Right atrium auricular region (tissue), 2 donors: ENCODE measurements at regions not wholly inside any gene's neighbourhood (a gene's known extent, or its start where the extent isn't known, plus 50 kb on each side); places are given as distances from the start of the nearest gene placed in this dataset.
"Not testable (repeated sequence)": the region's sequence is repeated elsewhere in the genome, so short reads cannot be mapped to it uniquely, and the experiment has no call there.

Experiments used
- DNase-seq: peaks from one replicate; pipeline ENCODE4 v3.0.0-alpha.2; 2019; ENCODE audit warnings: low spot score
- H3K27ac ChIP-seq, 2 donors: fragments of 200-600 bp; sonication (generic); 1 replicate in 1 of 2; 2 replicates in 1 of 2; pipeline ENCODE4 v1.5.1; 2016 to 2019
- H3K27me3 ChIP-seq, 2 donors: fragments of 200-600 bp; sonication (generic); one replicate each; pipeline versions ENCODE4 v1.5.1 to v1.6.0; 2017 to 2019
- H3K36me3 ChIP-seq: fragments of 200-600 bp; sonication (generic); one replicate; pipeline ENCODE4 v1.5.1; 2016
- H3K4me1 ChIP-seq, 2 donors: fragments of 200-600 bp; sonication (generic); one replicate each; pipeline versions ENCODE4 v1.5.1 to v1.6.0; 2017 to 2019
- H3K4me3 ChIP-seq, 2 donors: fragments of 200-600 bp; sonication (generic); 1 replicate in 1 of 2; 2 replicates in 1 of 2; pipeline ENCODE4 v1.5.1; 2017 to 2019; ENCODE audit warnings: mild to moderate bottlenecking in 1 of 2, moderate library complexity in 1 of 2
- H3K9me3 ChIP-seq, 2 donors: fragments of 200-600 bp; sonication (generic); one replicate each; pipeline ENCODE4 v1.5.1; 2019
- TF ChIP-seq, protein P1 (sequence below), 2 donors: fragments of 200-600 bp; sonication (generic); IDR thresholded peaks; one replicate each; pipeline ENCODE4 v1.5.1; 2019; ENCODE audit warnings: antibody characterized with exemption in 2 of 2

DNA sequence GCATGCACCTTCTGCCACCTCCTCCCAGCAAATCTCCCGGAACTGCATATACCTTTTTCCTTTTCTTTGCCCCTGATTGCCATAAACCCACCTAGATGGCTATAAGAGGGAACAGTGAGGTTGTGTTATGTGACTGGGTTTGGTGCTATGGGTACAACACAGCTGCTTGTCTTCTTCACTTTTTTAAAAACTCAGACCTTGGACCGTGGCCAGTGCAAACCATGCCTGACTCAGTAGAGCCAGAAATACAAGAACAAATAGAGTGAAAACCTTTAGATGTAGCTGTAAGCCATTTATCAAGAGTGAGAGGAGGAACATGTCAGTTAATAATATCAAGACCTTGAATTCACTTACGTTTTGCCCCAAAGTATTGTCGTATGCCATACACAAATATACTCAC lies 267.4 kb upstream of the CHAC2 start:
- TF ChIP-seq, protein P1, sequence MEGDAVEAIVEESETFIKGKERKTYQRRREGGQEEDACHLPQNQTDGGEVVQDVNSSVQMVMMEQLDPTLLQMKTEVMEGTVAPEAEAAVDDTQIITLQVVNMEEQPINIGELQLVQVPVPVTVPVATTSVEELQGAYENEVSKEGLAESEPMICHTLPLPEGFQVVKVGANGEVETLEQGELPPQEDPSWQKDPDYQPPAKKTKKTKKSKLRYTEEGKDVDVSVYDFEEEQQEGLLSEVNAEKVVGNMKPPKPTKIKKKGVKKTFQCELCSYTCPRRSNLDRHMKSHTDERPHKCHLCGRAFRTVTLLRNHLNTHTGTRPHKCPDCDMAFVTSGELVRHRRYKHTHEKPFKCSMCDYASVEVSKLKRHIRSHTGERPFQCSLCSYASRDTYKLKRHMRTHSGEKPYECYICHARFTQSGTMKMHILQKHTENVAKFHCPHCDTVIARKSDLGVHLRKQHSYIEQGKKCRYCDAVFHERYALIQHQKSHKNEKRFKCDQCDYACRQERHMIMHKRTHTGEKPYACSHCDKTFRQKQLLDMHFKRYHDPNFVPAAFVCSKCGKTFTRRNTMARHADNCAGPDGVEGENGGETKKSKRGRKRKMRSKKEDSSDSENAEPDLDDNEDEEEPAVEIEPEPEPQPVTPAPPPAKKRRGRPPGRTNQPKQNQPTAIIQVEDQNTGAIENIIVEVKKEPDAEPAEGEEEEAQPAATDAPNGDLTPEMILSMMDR (IDR thresholded peaks at IDR 0.05): no peak
- peaks cover 0 to 16% of the 10 kb centered on the region in 2 donors for H3K4me1 ChIP-seq
- no peak for DNase-seq
- H3K9me3 ChIP-seq: no peaks in the 10 kb centered on the region
- H3K27ac ChIP-seq: no peak overlapping the region
- no peaks in the 10 kb centered on the region for H3K36me3 ChIP-seq
- H3K4me3 ChIP-seq: no peak overlapping the region
- no peaks in the 10 kb centered on the region for H3K27me3 ChIP-seq

- no peaks in the 10 kb centered on the region for H3K36me3 ChIP-seq
- TF ChIP-seq, protein P1 (IDR thresholded peaks at IDR 0.05): no peak
- H3K27ac ChIP-seq: no peak overlapping the region
These were observed 269.4 kb upstream of the CHAC2 start for GRCh38 chr2:53498210-53498609.

DNA sequence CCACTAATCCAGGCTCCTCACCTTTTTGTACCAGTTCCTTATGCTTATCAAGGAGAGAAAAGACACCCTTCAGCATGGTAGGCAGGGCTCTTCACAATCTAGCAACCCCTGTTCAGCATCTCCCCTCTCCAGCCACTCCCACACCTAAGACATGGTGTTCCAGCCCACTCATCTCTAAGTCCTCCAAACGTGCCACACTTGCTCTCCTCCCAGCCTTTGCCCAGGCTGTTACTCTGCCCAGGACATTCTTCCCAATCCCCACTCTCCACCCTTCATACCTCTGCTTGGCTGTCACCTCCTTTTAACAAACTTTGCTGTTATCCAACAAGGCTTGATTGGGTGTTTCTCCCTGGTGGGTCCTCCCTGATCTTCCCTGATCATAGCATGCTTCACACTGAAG lies 270.6 kb upstream of the CHAC2 start:
- Histone ChIP-seq H3K9me3 (no peaks in the 10 kb centered on the region), H3K4me1 (peaks cover 0 to 16% of the 10 kb centered on the region in 2 donors), H3K36me3 (no peaks in the 10 kb centered on the region), H3K27ac (no peak overlapping the region), H3K4me3 (no peak overlapping the region), H3K27me3 (no peaks in the 10 kb centered on the region)
- TF ChIP-seq, protein P1 (IDR thresholded peaks at IDR 0.05): no peak
- DNase-seq: no peak

More at GRCh38 chr2:53498210-53498609, 269.4 kb upstream of the CHAC2 start:
- Histone ChIP-seq H3K4me1 (peaks cover 0 to 16% of the 10 kb centered on the region in 2 donors), H3K9me3 (no peaks in the 10 kb centered on the region), H3K4me3 (no peak overlapping the region), H3K27me3 (no peaks in the 10 kb centered on the region)
- DNase-seq: no peak

DNA sequence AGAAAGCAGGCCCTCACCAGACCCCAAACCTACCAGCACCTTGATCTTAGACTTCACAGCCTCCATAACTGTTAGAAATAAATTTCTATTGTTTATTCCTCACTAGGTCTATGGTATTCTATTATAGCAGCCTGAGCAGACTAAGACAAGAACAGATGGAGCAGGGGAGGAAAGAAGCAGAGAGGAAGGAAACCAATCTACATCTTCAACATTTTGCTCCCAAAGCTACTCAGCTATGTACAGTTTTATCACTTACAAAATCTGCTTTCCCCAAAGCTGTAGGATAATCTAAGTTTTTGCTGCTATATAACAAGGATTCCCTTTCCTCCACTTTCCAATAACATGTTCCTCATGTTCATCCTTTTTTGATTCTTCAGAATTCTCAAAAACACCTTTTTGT lies 274.4 kb upstream of the CHAC2 start:
- no peak overlapping the region for H3K27ac ChIP-seq
- no peak overlapping the region for H3K4me3 ChIP-seq
- peaks cover 0 to 8% of the 10 kb centered on the region in 2 donors for H3K4me1 ChIP-seq
- H3K9me3 ChIP-seq: no peaks in the 10 kb centered on the region
- TF ChIP-seq, protein P1 (IDR thresholded peaks at IDR 0.05): no peak
- no peaks in the 10 kb centered on the region for H3K36me3 ChIP-seq
- H3K27me3 ChIP-seq: no peaks in the 10 kb centered on the region
- no peak for DNase-seq

DNA sequence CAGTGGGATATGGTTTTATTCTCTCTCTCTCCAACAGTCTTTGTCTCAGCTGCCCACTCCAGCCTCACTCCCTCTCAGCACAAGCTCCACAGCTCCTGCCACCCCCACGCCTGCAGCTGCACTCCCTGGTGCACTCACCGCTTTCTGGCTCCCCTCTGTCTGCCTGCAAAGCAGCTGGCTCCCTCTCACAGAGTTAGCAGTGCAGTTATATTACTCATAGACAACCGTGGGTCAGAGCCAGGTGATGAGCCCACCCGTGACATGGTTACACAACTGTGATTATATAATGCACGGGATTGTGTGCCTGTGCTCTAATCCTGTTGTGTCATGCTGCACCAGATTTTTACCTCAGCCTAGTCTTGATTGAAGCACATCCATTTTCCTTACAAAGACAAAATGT lies 276.9 kb upstream of the CHAC2 start:
- no peaks in the 10 kb centered on the region for H3K36me3 ChIP-seq
- H3K4me1 ChIP-seq: no peaks in the 10 kb centered on the region
- DNase-seq: peak; percentile 68
- H3K27me3 ChIP-seq: no peaks in the 10 kb centered on the region
- H3K27ac ChIP-seq: no peak overlapping the region
- H3K9me3 ChIP-seq: no peaks in the 10 kb centered on the region
- TF ChIP-seq, protein P1 (IDR thresholded peaks at IDR 0.05): no peak
- H3K4me3 ChIP-seq: no peak overlapping the region

DNA sequence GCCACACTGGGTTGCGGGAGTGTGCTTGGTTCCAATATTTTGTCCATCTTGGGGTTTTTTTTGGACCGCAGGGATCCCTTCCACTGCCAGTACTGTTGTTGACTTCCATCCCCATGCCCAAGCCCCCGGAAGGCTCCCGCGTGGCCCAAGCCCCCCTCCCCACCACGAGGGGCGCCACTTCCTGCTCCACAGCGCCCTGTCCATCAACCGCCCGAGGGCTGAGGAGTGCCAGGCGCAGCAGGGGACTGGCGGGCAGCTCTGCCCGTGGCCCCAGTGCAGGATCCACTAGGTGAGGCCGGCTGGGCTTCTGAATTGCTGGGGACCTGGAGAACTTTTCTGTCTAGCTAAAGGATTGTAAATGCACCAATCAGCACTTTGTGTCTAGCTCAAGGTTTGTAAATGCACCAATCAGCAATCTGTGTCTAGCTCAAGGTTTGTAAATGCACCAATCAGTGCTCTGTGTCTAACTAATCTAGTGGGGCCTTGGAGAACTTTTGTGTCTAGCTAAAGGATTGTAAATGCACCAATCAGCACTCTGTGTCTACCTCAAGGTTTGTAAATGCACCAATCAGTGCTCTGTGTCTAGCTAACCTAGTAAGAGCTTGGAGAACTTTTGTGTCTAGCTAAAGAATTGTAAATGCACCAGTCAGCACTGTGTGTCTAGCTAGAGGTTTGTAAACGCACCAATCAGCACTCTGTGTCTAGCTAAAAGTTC lies 281.3 kb upstream of the CHAC2 start:
- not testable (repeated sequence) for H3K27me3 ChIP-seq

More for the DNA sequence above, 281.3 kb upstream of the CHAC2 start:
- not testable (repeated sequence) for DNase-seq, H3K36me3 ChIP-seq, H3K27ac ChIP-seq, H3K9me3 ChIP-seq, H3K4me3 ChIP-seq, H3K4me1 ChIP-seq
